Activated CD8-positive, alpha-beta T cell treated with anti-CD3 and anti-CD28 coated beads for 36 hours (primary cell): ENCODE measurements at regions not wholly inside any gene's neighbourhood (a gene's known extent, or its start where the extent isn't known, plus 50 kb on each side); places are given as distances from the start of the nearest gene placed in this dataset.

Experiments
- ATAC-seq: fragments of 200-7000 bp; cut with Tn5 transposase; one replicate; pipeline ENCODE4 v1.10.0; 2021; ENCODE audit warnings: mild to moderate bottlenecking, moderate library complexity
- CTCF ChIA-PET: fragments of 350-600 bp; sonication (Branson Sonifier 250); formaldehyde crosslinking; loops from one replicate; lab custom pipeline; 2021; ENCODE audit warnings: antibody characterized with exemption; lab: Charles Lee
- POLR2A ChIA-PET: fragments of 350-600 bp; sonication (Branson Sonifier 250); formaldehyde crosslinking; loops from one replicate; lab custom pipeline; 2021; ENCODE audit warnings: antibody characterized with exemption; lab: Charles Lee
- DNase-seq: peaks from one replicate; pipeline ENCODE4 v3.0.0-alpha.2; 2020
- H3K27ac Mint-ChIP-seq: one replicate; pipeline ENCODE4 v1.8.0; 2021; ENCODE audit warnings: mild to moderate bottlenecking, mixed read lengths
- H3K27me3 Mint-ChIP-seq: one replicate; pipeline ENCODE4 v1.8.0; 2021; ENCODE audit warnings: mixed read lengths
- H3K36me3 Mint-ChIP-seq: one replicate; pipeline ENCODE4 v1.8.0; 2021; ENCODE audit warnings: low read depth, mixed read lengths
- H3K4me1 Mint-ChIP-seq: one replicate; pipeline ENCODE4 v1.8.0; 2021; ENCODE audit warnings: low read depth, mixed read lengths
- H3K4me3 Mint-ChIP-seq: one replicate; pipeline ENCODE4 v1.8.0; 2021; ENCODE audit warnings: mild to moderate bottlenecking, moderate library complexity, mixed read lengths
- H3K9me3 Mint-ChIP-seq: one replicate; pipeline ENCODE4 v1.8.0; 2021; ENCODE audit warnings: mixed read lengths
- intact Hi-C: fragments of 100-400 bp; cut with micrococcal nuclease; formaldehyde crosslinking; loops from one replicate; pipeline ENCODE4 v1.10.0; 2022
- TF ChIP-seq, protein P1 (sequence below): fragments of 200-600 bp; IDR thresholded peaks from one replicate; pipeline ENCODE4 v1.8.0; 2022; ENCODE audit warnings: antibody characterized with exemption, mild to moderate bottlenecking

DNA sequence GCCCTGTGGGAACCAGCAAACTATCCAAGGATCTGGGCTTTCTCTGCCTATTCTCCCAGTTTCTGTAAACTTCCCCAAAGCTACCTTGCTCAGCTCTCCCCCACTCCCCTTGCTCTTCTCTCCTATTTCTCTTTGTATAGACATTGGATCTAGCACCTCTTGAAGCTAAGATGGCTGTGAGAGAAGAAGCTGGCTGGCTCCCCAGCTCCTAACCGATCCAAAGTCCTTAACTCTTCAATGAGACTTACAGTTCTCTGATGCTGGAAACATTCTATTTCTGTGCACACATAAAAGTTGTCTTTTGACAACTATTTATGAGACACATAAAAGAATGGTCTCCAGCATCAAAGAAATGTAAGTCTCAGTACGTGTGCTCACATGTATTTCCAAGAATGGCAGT lies 70.6 kb upstream of the C3orf80 start:
- DNase-seq (no peak), ATAC-seq (no peak)
- H3K36me3 Mint-ChIP-seq: no peaks in the 10 kb centered on the region
- ChIA-PET CTCF (no interaction called here), POLR2A (no interaction called here)
- no peaks in the 10 kb centered on the region for H3K9me3 Mint-ChIP-seq
- H3K4me3 Mint-ChIP-seq: no peak overlapping the region
- TF ChIP-seq, protein P1, sequence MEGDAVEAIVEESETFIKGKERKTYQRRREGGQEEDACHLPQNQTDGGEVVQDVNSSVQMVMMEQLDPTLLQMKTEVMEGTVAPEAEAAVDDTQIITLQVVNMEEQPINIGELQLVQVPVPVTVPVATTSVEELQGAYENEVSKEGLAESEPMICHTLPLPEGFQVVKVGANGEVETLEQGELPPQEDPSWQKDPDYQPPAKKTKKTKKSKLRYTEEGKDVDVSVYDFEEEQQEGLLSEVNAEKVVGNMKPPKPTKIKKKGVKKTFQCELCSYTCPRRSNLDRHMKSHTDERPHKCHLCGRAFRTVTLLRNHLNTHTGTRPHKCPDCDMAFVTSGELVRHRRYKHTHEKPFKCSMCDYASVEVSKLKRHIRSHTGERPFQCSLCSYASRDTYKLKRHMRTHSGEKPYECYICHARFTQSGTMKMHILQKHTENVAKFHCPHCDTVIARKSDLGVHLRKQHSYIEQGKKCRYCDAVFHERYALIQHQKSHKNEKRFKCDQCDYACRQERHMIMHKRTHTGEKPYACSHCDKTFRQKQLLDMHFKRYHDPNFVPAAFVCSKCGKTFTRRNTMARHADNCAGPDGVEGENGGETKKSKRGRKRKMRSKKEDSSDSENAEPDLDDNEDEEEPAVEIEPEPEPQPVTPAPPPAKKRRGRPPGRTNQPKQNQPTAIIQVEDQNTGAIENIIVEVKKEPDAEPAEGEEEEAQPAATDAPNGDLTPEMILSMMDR: no peak
- peaks cover 2% of the 10 kb centered on the region for H3K27me3 Mint-ChIP-seq
- intact Hi-C loops: no loop called here
- no peak overlapping the region for H3K27ac Mint-ChIP-seq
- H3K4me1 Mint-ChIP-seq: peaks cover 2% of the 10 kb centered on the region

GRCh38 chr3:160157321-160157720 lies 67.9 kb upstream of the C3orf80 start:
- H3K9me3 Mint-ChIP-seq: no peaks in the 10 kb centered on the region
- POLR2A ChIA-PET: no interaction called here
- intact Hi-C loops: no loop called here
- H3K27me3 Mint-ChIP-seq: peaks cover 5% of the 10 kb centered on the region
- ATAC-seq (no peak), DNase-seq (no peak)
- H3K4me1 Mint-ChIP-seq: peaks cover 2% of the 10 kb centered on the region
- no peak overlapping the region for H3K4me3 Mint-ChIP-seq
- H3K36me3 Mint-ChIP-seq: no peaks in the 10 kb centered on the region
- TF ChIP-seq, protein P1: no peak
- no peak overlapping the region for H3K27ac Mint-ChIP-seq
- CTCF ChIA-PET: no interaction called here

DNA sequence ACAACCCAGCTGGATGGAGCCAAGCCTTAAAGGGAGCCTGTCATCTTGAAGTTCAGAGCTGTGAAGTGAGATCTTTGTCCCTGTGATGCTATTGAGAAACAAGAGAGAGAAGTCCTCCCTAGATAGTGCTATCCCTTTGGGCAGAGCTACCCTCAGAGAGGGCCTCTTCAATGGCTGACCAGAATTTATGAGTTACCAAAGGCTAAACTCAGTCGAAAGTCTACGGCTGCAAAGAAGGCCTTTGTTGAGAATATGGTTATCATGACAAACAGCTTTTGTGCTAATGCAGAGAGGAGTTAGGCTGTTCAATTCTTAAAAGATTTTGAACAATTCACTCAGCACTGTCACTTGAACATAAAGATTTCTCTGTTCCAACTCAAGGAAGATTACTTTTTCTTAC lies 65.9 kb upstream of the C3orf80 start:
- H3K27me3 Mint-ChIP-seq: peaks cover 6% of the 10 kb centered on the region
- H3K9me3 Mint-ChIP-seq: no peaks in the 10 kb centered on the region
- ChIA-PET CTCF (interaction anchor here (1.0 kb wide), 1 partner anchor 171 kb away, joined by 3 read pairs; the partner anchor contains the start of gene IL12A), POLR2A (no interaction called here)
- H3K4me1 Mint-ChIP-seq: no peaks in the 10 kb centered on the region
- intact Hi-C loops: no loop called here
- DNase-seq (no peak), ATAC-seq (no peak)
- H3K36me3 Mint-ChIP-seq: no peaks in the 10 kb centered on the region
- TF ChIP-seq, protein P1: no peak
- no peak overlapping the region for H3K27ac Mint-ChIP-seq
- no peak overlapping the region for H3K4me3 Mint-ChIP-seq

GRCh38 chr3:160159806-160160205 lies 65.4 kb upstream of the C3orf80 start:
- TF ChIP-seq, protein P1: no peak
- ChIA-PET POLR2A (no interaction called here), CTCF (no interaction called here)
- Mint-ChIP-seq H3K27me3 (peaks cover 6% of the 10 kb centered on the region), H3K4me1 (no peaks in the 10 kb centered on the region), H3K9me3 (no peaks in the 10 kb centered on the region), H3K36me3 (no peaks in the 10 kb centered on the region), H3K4me3 (no peak overlapping the region), H3K27ac (no peak overlapping the region)
- DNase-seq (no peak), ATAC-seq (no peak)
- intact Hi-C loops: loop anchor here (5.0 to 10.0 kb wide), 2 partner anchors 182 to 325 kb away; no protein-coding TSS in a partner anchor

DNA sequence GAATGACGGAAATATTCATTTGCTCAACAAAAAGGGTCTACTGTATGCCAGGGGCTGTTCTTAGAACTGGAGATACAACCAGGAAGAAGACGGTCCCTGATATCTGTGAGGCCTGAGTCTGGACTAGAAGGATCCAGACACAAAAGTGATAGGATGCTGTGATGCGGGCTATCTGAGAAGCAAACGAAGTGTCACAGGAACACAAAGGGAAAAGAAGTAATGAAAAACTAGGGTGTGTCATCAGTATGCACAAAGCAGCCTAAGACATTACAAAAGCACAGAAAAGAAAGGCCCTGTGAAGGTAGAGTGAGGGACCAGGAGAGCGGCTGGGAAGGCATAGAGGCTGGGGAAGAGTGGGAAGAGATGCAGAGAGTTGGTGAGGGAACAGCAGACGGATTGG lies 63.3 kb upstream of the C3orf80 start:
- no peaks in the 10 kb centered on the region for H3K4me1 Mint-ChIP-seq
- H3K27me3 Mint-ChIP-seq: peaks cover 7% of the 10 kb centered on the region
- no peak overlapping the region for H3K27ac Mint-ChIP-seq
- no peaks in the 10 kb centered on the region for H3K36me3 Mint-ChIP-seq
- intact Hi-C loops: loop anchor here (5.0 to 10.0 kb wide), 2 partner anchors 180 to 323 kb away; no protein-coding TSS in a partner anchor
- DNase-seq (no peak), ATAC-seq (no peak)
- TF ChIP-seq, protein P1: no peak
- ChIA-PET POLR2A (no interaction called here), CTCF (interaction anchor here (1.4 to 2.0 kb wide), 3 partner anchors 64 to 325 kb away, joined by 4 to 9 read pairs (median 4); partner anchors contain the start of gene C3orf80)
- H3K4me3 Mint-ChIP-seq: no peak overlapping the region
- no peaks in the 10 kb centered on the region for H3K9me3 Mint-ChIP-seq
